Ishikawa (cell line): ENCODE measurements at regions not wholly inside any gene's neighbourhood (a gene's known extent, or its start where the extent isn't known, plus 50 kb on each side); places are given as distances from the start of the nearest gene placed in this dataset.

Experiments
- CREB1 ChIP-seq: IDR thresholded peaks from 2 replicates; pipeline ENCODE4 v1.6.1; 2012; ENCODE audit warnings: low read depth
- RAD21 ChIP-seq: IDR thresholded peaks from 2 replicates; pipeline ENCODE4 v1.6.1; 2012; ENCODE audit warnings: low read depth
- TEAD4 ChIP-seq: IDR thresholded peaks from 2 replicates; pipeline ENCODE4 v1.6.1; 2012
- ZBTB7A ChIP-seq: IDR thresholded peaks from 2 replicates; pipeline ENCODE4 v1.6.1; 2012; ENCODE audit warnings: low read depth

DNA sequence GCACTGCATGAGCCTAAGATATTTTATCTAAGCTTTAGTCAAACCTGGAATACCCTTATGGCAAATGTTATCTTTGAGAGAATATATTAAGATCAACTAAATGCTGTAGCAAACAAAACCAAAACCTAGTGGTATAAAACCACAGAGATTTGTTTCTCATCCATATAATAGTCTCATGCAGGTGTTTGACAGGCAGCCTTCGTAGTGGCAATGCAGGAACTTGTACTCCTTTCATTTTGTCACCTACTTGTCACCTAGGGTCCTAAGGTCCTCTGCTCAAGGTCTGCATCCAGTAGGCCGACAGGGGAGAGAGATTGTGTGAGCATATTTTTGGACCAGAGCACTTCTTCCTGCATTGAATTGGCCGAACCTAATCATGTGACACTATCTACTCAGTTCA is 352.6 kb downstream of the GPR37 start:
- TF ChIP-seq RAD21 (no peak), ZBTB7A (no peak), CREB1 (no peak), TEAD4 (no peak)
